Osteocyte (in vitro differentiated cells): ENCODE measurements at regions not wholly inside any gene's neighbourhood (a gene's known extent, or its start where the extent isn't known, plus 50 kb on each side); places are given as distances from the start of the nearest gene placed in this dataset.

Source experiments
- DNase-seq: peaks from one replicate; pipeline ENCODE4 v3.0.0; 2021; ENCODE audit warnings: mixed read lengths; ENCODE audit not compliant: unreplicated experiment; ENCODE audit errors: extremely low spot score
- H3K27ac Mint-ChIP-seq: one replicate; pipeline ENCODE4 v1.8.0; 2021; ENCODE audit warnings: mild to moderate bottlenecking, mixed read lengths; ENCODE audit not compliant: unreplicated experiment
- H3K27me3 Mint-ChIP-seq: one replicate; pipeline ENCODE4 v1.8.0; 2021; ENCODE audit warnings: mixed read lengths; ENCODE audit not compliant: unreplicated experiment
- H3K36me3 Mint-ChIP-seq: one replicate; pipeline ENCODE4 v1.8.0; 2021; ENCODE audit warnings: mixed read lengths; ENCODE audit not compliant: unreplicated experiment
- H3K4me1 Mint-ChIP-seq: one replicate; pipeline ENCODE4 v1.8.0; 2021; ENCODE audit warnings: mixed read lengths; ENCODE audit not compliant: unreplicated experiment
- H3K4me3 Mint-ChIP-seq: one replicate; pipeline ENCODE4 v1.8.0; 2021; ENCODE audit warnings: mild to moderate bottlenecking, moderate library complexity, mixed read lengths; ENCODE audit not compliant: unreplicated experiment
- H3K9me3 Mint-ChIP-seq: one replicate; pipeline ENCODE4 v1.8.0; 2021; ENCODE audit warnings: mixed read lengths; ENCODE audit not compliant: unreplicated experiment
- TF ChIP-seq, protein P1 (sequence below): fragments of 200-600 bp; sonication (generic); IDR thresholded peaks from 2 replicates; pipeline ENCODE4 v1.5.0; 2021; ENCODE audit warnings: antibody characterized with exemption, mild to moderate bottlenecking, moderate library complexity

DNA sequence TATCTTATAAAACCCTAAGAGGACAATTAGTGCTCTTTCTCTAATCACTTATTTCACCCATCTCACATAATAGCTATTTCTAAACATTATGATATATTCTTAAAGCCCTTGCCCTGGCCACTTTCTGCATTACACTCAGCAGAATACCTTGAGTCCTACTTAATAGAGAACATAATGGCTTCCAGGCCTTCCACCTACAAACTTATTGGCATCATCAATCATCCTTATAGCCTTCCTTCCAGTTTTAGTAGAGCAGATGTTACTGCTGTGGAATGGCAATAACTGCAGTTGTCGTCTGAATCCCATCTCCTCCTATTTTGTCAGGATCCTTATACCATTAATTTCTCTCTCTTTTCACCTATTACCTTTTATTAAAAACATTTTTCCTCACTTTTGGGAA lies 1127.4 kb downstream of the LRFN5 start:
- Mint-ChIP-seq H3K27me3 (no peaks in the 10 kb centered on the region), H3K36me3 (no peaks in the 10 kb centered on the region), H3K4me3 (no peak overlapping the region), H3K4me1 (peaks cover 5% of the 10 kb centered on the region), H3K27ac (no peak overlapping the region), H3K9me3 (peaks cover 4% of the 10 kb centered on the region)
- TF ChIP-seq, protein P1, sequence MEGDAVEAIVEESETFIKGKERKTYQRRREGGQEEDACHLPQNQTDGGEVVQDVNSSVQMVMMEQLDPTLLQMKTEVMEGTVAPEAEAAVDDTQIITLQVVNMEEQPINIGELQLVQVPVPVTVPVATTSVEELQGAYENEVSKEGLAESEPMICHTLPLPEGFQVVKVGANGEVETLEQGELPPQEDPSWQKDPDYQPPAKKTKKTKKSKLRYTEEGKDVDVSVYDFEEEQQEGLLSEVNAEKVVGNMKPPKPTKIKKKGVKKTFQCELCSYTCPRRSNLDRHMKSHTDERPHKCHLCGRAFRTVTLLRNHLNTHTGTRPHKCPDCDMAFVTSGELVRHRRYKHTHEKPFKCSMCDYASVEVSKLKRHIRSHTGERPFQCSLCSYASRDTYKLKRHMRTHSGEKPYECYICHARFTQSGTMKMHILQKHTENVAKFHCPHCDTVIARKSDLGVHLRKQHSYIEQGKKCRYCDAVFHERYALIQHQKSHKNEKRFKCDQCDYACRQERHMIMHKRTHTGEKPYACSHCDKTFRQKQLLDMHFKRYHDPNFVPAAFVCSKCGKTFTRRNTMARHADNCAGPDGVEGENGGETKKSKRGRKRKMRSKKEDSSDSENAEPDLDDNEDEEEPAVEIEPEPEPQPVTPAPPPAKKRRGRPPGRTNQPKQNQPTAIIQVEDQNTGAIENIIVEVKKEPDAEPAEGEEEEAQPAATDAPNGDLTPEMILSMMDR, result no peak
- DNase-seq, result no peak

DNA sequence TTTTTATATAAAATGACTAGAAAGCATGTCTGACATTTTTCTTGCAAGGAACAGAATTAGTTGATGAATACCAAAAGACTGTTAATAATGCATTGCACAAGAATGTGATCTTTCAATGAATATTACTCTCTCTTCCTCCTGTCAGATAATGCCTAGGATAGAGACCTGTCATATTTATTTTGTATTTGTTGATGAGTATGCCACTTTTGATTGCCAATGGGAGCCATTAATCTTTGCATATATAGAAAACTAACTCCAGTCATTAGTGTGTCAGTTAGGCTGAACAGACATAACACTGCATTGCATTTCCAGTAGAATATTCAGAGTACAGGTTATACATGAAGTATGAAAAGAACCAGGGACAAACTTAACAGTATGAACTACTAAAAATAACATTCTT lies 1125.3 kb downstream of the LRFN5 start:
- no peak overlapping the region for H3K4me3 Mint-ChIP-seq
- TF ChIP-seq, protein P1, result no peak
- H3K9me3 Mint-ChIP-seq, result peaks cover 4% of the 10 kb centered on the region
- no peaks in the 10 kb centered on the region for H3K27me3 Mint-ChIP-seq
- DNase-seq, result no peak
- no peaks in the 10 kb centered on the region for H3K36me3 Mint-ChIP-seq
- no peak overlapping the region for H3K27ac Mint-ChIP-seq
- peaks cover 5% of the 10 kb centered on the region for H3K4me1 Mint-ChIP-seq

DNA sequence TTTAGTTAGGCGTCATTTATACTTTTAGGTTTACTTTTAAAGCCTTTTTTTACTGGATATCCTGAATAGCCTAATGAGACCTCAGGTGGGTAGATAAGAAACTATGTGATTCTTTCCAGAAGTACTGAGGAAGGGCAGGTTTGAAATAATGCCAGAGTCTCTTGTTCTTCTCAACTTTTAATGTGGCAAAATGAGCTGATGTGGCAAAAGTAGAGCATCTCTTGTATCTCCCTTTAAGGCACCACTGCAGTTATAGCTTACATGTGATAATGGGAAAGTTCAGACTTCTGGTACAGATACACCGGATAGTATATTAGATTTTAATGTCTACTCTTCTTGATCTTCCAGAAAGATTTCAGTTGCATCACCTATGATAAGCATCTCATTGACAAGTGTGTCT lies 1124.8 kb downstream of the LRFN5 start:
- peaks cover 5% of the 10 kb centered on the region for H3K4me1 Mint-ChIP-seq
- H3K36me3 Mint-ChIP-seq, result no peaks in the 10 kb centered on the region
- TF ChIP-seq, protein P1, result no peak
- H3K27me3 Mint-ChIP-seq, result no peaks in the 10 kb centered on the region
- peaks cover 4% of the 10 kb centered on the region for H3K9me3 Mint-ChIP-seq
- H3K27ac Mint-ChIP-seq, result no peak overlapping the region
- DNase-seq, result no peak
- H3K4me3 Mint-ChIP-seq, result no peak overlapping the region

DNA sequence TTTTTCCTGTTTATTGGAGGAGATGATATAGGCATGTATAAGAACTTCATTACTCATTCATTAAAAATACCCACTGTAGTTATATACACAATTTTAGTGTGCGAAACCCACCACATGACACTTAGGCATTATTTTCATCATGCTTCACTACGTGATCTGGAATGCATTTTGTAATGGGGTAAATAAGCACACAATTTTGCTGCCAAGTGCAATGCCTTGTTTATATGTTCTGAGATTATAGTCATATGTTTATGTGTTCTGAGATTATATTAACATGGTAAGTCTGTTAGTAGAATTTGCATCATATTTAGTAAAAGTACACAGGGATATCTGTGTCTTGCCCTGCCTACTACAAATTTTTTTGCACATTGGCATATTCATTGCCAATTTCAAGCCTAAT lies 1123.0 kb downstream of the LRFN5 start:
- Mint-ChIP-seq H3K4me3 (no peak overlapping the region), H3K27me3 (no peaks in the 10 kb centered on the region), H3K4me1 (peaks cover under 1% of the 10 kb centered on the region), H3K9me3 (no peaks in the 10 kb centered on the region), H3K27ac (no peak overlapping the region), H3K36me3 (no peaks in the 10 kb centered on the region)
- DNase-seq, result no peak
- TF ChIP-seq, protein P1, result no peak

DNA sequence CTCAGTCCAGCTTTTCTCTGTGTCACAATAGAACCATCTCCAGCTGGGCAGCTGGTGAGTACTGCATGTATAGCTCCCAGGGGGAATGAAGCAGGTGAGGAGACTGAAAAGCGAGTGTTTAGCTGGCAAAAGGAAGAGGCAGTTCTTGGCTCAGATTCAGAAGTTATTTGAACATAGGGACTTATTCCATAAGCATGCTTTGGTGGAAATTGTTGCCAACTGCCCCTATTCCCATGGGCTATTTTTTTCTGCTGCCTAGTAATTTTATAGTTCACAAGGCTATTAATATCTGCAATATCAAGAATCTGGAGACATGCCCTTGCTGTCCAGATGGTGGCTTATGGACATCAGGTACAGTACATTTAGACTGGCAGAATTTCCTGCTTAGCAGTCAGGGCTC lies 1112.7 kb downstream of the LRFN5 start:
- H3K27me3 Mint-ChIP-seq, result no peaks in the 10 kb centered on the region
- TF ChIP-seq, protein P1, result no peak
- H3K36me3 Mint-ChIP-seq, result peaks cover 4% of the 10 kb centered on the region
- peaks cover 11% of the 10 kb centered on the region for H3K9me3 Mint-ChIP-seq
- peaks cover 34% of the 10 kb centered on the region for H3K4me1 Mint-ChIP-seq
- DNase-seq, result no peak
- no peak overlapping the region for H3K27ac Mint-ChIP-seq
- H3K4me3 Mint-ChIP-seq, result no peak overlapping the region
